Bronchial epithelial cell (primary cell): ENCODE measurements at regions not wholly inside any gene's neighbourhood (a gene's known extent, or its start where the extent isn't known, plus 50 kb on each side); places are given as distances from the start of the nearest gene placed in this dataset.

Experiments used
- DNase-seq: peaks from one replicate; pipeline ENCODE4 v3.0.0-alpha.2; 2010; ENCODE audit warnings: low read depth
- FAIRE-seq: peaks from 2 replicates; lab custom pipeline; 2011; peaks lifted over from hg19 to GRCh38; lab: Jason Lieb, UNC
- H3K27me3 ChIP-seq: 2 replicates; pipeline ENCODE4 v1.5.1; 2011; ENCODE audit warnings: low read length; ENCODE audit not compliant: control insufficient read depth, insufficient read depth
- H3K36me3 ChIP-seq: 2 replicates; pipeline ENCODE4 v1.5.1; 2011; ENCODE audit warnings: low read length; ENCODE audit not compliant: control insufficient read depth, insufficient read depth
- H3K4me3 ChIP-seq: 2 replicates; pipeline ENCODE4 v1.5.1; 2011; ENCODE audit warnings: mild to moderate bottlenecking, low read depth, low read length, control low read depth
- CTCF ChIP-seq: IDR thresholded peaks from 2 replicates; pipeline ENCODE4 v1.5.1; 2011; ENCODE audit warnings: mild to moderate bottlenecking, moderate library complexity, low read length, control low read depth, inconsistent platforms; ENCODE audit not compliant: insufficient read depth, severe bottlenecking

GRCh38 chr2:65530547-65531320 is 98.3 kb upstream of the SPRED2 start:
- FAIRE-seq = no peak
- DNase-seq = peak; percentile 30
- TF ChIP-seq CTCF = no peak
- peaks cover 1% of the 10 kb centered on the region for H3K27me3 ChIP-seq
- H3K36me3 ChIP-seq = no peaks in the 10 kb centered on the region
- H3K4me3 ChIP-seq = no peak overlapping the region

- FAIRE-seq = no peak
- peaks cover 1% of the 10 kb centered on the region for H3K27me3 ChIP-seq
- no peak overlapping the region for H3K4me3 ChIP-seq
- no peak for TF ChIP-seq CTCF
- H3K36me3 ChIP-seq = no peaks in the 10 kb centered on the region
- DNase-seq = no peak
Measured at GRCh38 chr2:65529419-65529818, 97.0 kb upstream of the SPRED2 start.

DNA sequence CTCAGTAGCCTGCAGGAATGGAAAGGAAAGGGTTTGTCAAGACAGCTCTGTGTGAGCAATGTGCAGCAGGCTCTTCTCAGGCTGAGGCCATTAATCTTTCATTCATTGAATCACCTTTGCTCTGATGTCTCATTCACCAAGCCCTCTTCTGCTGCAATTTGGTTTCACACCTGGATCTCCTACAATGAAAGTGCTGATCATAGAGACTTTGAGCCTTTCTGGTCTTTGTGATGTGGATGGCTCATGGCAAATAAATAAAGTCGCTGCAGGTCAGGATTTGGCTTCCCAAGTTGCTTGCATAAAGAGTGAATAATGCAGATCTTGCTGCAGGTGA is 95.8 kb upstream of the SPRED2 start:
- DNase-seq (peak; percentile 20), FAIRE-seq (no peak)
- no peak overlapping the region for H3K4me3 ChIP-seq
- H3K36me3 ChIP-seq = no peaks in the 10 kb centered on the region
- no peak for TF ChIP-seq CTCF
- peaks cover 1% of the 10 kb centered on the region for H3K27me3 ChIP-seq

DNA sequence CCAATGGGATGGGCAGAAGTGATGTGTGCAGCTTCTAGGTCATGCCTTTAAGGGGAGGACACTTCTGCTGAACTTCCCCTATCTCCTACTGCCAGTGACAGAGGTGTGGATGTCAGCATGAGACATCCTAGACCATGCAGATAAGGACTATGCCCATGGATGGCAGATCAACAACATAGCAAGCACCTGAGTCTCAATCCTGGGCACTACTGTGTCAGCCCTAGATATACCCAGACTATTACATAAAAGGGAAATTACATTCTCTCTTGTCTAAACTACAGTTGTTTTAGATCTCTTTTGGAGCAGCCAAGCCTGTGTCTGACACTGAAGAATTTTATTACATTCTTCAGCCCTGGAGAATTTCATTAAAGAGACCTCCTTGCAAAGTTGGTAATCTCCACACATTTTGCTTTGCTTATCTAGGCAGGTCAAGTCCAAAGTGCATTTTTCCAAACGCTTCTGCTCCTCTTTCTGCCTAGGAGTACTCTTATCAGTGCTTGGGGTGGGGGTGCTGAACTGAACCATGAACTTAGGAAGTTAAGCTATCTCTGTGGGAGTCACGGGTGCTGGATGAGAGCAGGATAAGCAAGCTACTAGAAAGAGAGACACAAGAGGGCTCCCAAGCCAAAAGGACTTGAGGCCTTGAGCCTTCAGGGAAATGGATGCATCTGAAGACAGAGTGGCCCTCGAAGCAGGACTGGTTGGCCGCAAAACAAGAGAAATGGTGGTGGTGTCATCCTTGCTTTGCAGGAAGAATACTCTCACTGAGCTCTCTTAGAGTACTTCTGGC is 95.2 kb upstream of the SPRED2 start:
- DNase-seq (no peak), FAIRE-seq (no peak)
- peaks cover 1% of the 10 kb centered on the region for H3K27me3 ChIP-seq
- no peak for TF ChIP-seq CTCF
- no peaks in the 10 kb centered on the region for H3K36me3 ChIP-seq
- no peak overlapping the region for H3K4me3 ChIP-seq

DNA sequence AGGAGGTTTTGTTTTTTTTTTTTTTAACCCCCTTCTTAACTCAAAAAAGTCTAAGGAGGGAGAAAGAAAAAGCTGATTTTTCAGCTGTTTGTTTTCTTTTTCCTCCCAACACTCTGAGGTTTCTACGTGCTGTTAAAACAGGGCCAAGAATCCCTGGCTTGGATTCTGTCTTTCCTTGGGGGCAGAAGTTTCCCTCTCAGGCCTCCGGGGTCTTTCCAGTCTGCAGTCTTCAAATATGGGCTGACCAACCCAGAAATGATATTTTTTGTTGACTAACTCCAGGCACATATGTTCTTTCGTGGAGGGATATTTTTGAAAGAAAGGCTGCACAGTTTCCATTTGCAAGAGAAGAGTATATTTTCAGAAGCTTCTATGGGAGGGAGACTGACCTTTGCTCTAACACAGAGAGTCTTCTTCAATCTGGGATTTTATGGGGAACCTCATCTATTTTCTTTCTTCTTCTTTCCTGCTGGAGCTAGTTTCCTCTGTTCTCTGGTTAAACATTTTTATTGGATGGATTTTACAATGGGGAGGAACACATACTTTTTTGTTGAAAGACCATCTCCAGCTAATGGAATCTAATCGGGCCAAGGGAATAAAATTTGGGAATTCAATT is 93.3 kb upstream of the SPRED2 start:
- DNase-seq = no peak
- no peak for FAIRE-seq
- Histone ChIP-seq H3K4me3 (no peak overlapping the region), H3K36me3 (no peaks in the 10 kb centered on the region), H3K27me3 (no peaks in the 10 kb centered on the region)
- no peak for TF ChIP-seq CTCF
